MCF 10A (cell line): ENCODE measurements at regions not wholly inside any gene's neighbourhood (a gene's known extent, or its start where the extent isn't known, plus 50 kb on each side); places are given as distances from the start of the nearest gene placed in this dataset.

Source experiments
- BruUV-seq: library from RNA; stranded (reverse); fragments of 400-500 nt; replicated peaks from 2 replicates; lab custom pipeline; 2021; lab: Mats Ljungman, UMichigan
- CTCF ChIA-PET: fragments of 300-600 bp; sonication (Branson Sonifier 250); formaldehyde crosslinking; extraction: SDS; loops from one replicate; lab custom pipeline; 2021; ENCODE audit warnings: antibody characterized with exemption, inconsistent platforms; lab: Yijun Ruan, JAX
- POLR2A ChIA-PET: fragments of 300-600, 350-650 bp; sonication (Branson Sonifier 250); formaldehyde crosslinking; extraction: SDS; loops from one replicate; lab custom pipeline; 2020; ENCODE audit warnings: antibody characterized with exemption, inconsistent platforms; lab: Yijun Ruan, JAX
- DNase-seq: peaks from one replicate; pipeline ENCODE4 v3.0.0-alpha.2; 2018; ENCODE audit not compliant: unreplicated experiment
- H3K27ac Mint-ChIP-seq: one replicate; pipeline ENCODE4 v1.8.0; 2022; ENCODE audit warnings: mild to moderate bottlenecking, low read depth, mixed read lengths; ENCODE audit not compliant: unreplicated experiment
- H3K27me3 Mint-ChIP-seq: one replicate; pipeline ENCODE4 v1.8.0; 2022; ENCODE audit warnings: mixed read lengths; ENCODE audit not compliant: insufficient read depth, unreplicated experiment
- H3K36me3 Mint-ChIP-seq: one replicate; pipeline ENCODE4 v1.8.0; 2022; ENCODE audit warnings: mild to moderate bottlenecking, moderate library complexity, mixed read lengths; ENCODE audit not compliant: insufficient read depth, unreplicated experiment
- H3K4me1 Mint-ChIP-seq: one replicate; pipeline ENCODE4 v1.8.0; 2022; ENCODE audit warnings: mixed read lengths; ENCODE audit not compliant: insufficient read depth, unreplicated experiment
- H3K4me3 Mint-ChIP-seq: one replicate; pipeline ENCODE4 v1.8.0; 2022; ENCODE audit warnings: mild to moderate bottlenecking, moderate library complexity, mixed read lengths; ENCODE audit not compliant: unreplicated experiment
- H3K9me3 Mint-ChIP-seq: one replicate; pipeline ENCODE4 v1.8.0; 2022; ENCODE audit warnings: mixed read lengths; ENCODE audit not compliant: unreplicated experiment
- CTCF ChIP-seq: fragments of 200-600 bp; IDR thresholded peaks from one replicate; pipeline ENCODE4 v1.8.0; 2022; ENCODE audit warnings: antibody characterized with exemption, mild to moderate bottlenecking; ENCODE audit not compliant: unreplicated experiment
- intact Hi-C: fragments of 100-400 bp; cut with micrococcal nuclease; formaldehyde crosslinking; loops from 2 replicates; pipeline ENCODE4 v1.14.1; 2022

DNA sequence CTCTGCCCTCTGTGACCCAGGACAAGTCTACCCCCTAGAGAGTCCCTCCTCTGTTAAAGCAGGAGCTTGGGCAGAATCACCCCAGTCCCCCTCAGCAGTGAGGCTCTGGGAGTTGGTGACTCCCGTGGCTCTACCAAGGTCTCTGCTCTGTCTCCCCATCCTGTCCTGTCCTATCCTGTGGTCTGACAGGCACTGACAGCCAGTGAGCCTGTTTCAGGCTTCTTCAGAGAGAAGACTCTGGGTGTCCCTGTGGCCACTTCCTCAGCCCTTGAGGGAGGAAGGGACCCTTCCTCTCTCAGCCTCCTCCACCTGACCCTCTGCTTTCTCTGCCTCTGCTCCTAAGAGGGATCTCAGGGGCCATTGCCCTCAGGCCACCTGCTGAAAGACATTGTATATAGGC lies 148.7 kb downstream of the FCRL5 start:
- TF ChIP-seq CTCF, result no peak
- ChIA-PET CTCF (interaction anchor here (0.6 to 3.1 kb wide), 6 partner anchors 16 to 416 kb away, joined by 3 to 10 read pairs (median 4); no protein-coding TSS in a partner anchor), POLR2A (no interaction called here)
- DNase-seq, result no peak
- Mint-ChIP-seq H3K9me3 (no peaks in the 10 kb centered on the region), H3K27me3 (no peaks in the 10 kb centered on the region), H3K4me1 (peaks cover 28% of the 10 kb centered on the region), H3K4me3 (no peak overlapping the region), H3K27ac (peak overlapping the region; percentile 32), H3K36me3 (no peaks in the 10 kb centered on the region)
- intact Hi-C loops, result no loop called here
- BruUV-seq, result no TSS peak

DNA sequence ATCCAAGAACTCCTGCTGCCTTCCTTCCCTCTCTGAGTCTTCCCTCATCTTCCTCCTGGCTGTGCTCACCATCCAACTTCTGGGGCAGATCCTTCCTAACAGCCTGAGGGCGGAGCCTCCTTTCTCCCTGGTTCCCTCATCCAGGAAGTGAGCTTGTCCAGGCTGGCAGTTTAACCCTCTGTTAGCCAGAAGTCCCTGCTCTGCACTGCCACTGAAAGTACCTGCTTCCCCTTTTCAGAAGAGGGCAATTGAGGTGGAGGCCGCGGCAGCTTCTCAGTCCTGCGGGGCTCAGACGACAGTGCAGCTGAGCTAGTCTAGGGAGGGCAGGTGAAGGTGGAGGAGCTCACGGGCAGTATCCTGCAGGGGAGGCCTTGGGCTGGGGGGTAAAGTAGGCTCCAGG lies 149.1 kb downstream of the FCRL5 start:
- no peaks in the 10 kb centered on the region for H3K9me3 Mint-ChIP-seq
- ChIA-PET POLR2A (interaction anchor here (1.3 kb wide), 1 partner anchor 89 kb away, joined by 3 read pairs; no protein-coding TSS in a partner anchor), CTCF (interaction anchor here (0.6 to 3.1 kb wide), 7 partner anchors 13 to 416 kb away, joined by 3 to 10 read pairs (median 5); no protein-coding TSS in a partner anchor)
- no peaks in the 10 kb centered on the region for H3K27me3 Mint-ChIP-seq
- H3K27ac Mint-ChIP-seq, result no peak overlapping the region
- DNase-seq, result peak; percentile 59
- H3K4me3 Mint-ChIP-seq, result no peak overlapping the region
- intact Hi-C loops, result no loop called here
- peaks cover 29% of the 10 kb centered on the region for H3K4me1 Mint-ChIP-seq
- no TSS peak for BruUV-seq
- H3K36me3 Mint-ChIP-seq, result no peaks in the 10 kb centered on the region
- no peak for TF ChIP-seq CTCF

GRCh38 chr1:157400766-157401165 lies 151.5 kb downstream of the FCRL5 start:
- CTCF ChIA-PET, result interaction anchor here (0.6 to 1.8 kb wide), 7 partner anchors 9 to 244 kb away, joined by 3 to 5 read pairs (median 3); no protein-coding TSS in a partner anchor
- POLR2A ChIA-PET, result interaction anchor here (0.5 to 1.5 kb wide), 2 partner anchors 16 to 282 kb away, joined by 3 read pairs; no protein-coding TSS in a partner anchor
- no peak for TF ChIP-seq CTCF
- Mint-ChIP-seq H3K4me3 (no peak overlapping the region), H3K36me3 (no peaks in the 10 kb centered on the region), H3K27ac (peak overlapping the region; percentile 65), H3K27me3 (no peaks in the 10 kb centered on the region), H3K9me3 (no peaks in the 10 kb centered on the region), H3K4me1 (peaks cover 29% of the 10 kb centered on the region)
- DNase-seq, result no peak
- intact Hi-C loops, result no loop called here
- no TSS peak for BruUV-seq

- Mint-ChIP-seq H3K27me3 (no peaks in the 10 kb centered on the region), H3K4me3 (no peak overlapping the region), H3K4me1 (peaks cover 29% of the 10 kb centered on the region), H3K9me3 (no peaks in the 10 kb centered on the region), H3K36me3 (no peaks in the 10 kb centered on the region), H3K27ac (peak overlapping the region; percentile 78)
- ChIA-PET POLR2A (no interaction called here), CTCF (interaction anchor here (0.6 to 1.2 kb wide), 5 partner anchors 20 to 160 kb away, joined by 3 to 5 read pairs (median 3); no protein-coding TSS in a partner anchor)
- DNase-seq, result peak; percentile 21
- intact Hi-C loops, result no loop called here
- TF ChIP-seq CTCF, result no peak
- no TSS peak for BruUV-seq
Observed at GRCh38 chr1:157399984-157400382, 152.3 kb downstream of the FCRL5 start.
